Kidney (tissue), 13 donors: ENCODE measurements at regions not wholly inside any gene's neighbourhood (a gene's known extent, or its start where the extent isn't known, plus 50 kb on each side); places are given as distances from the start of the nearest gene placed in this dataset.
A peak's percentile ranks its signal among the peaks of the same experiment; 100 is the strongest.

Experiments used
- DNase-seq, 5 donors: peaks; one replicate each; pipeline ENCODE4 v3.0.0-alpha.2; 2013 to 2020
- FAIRE-seq: peaks from 2 replicates; lab custom pipeline; 2012; peaks lifted over from hg19 to GRCh38; lab: Jason Lieb, UNC
- H3K27ac ChIP-seq, 2 donors: one replicate each; pipeline ENCODE4 v1.7.0; 2013; ENCODE audit warnings: low read depth in 2 of 2, low read length in 2 of 2, inconsistent platforms in 1 of 2
- H3K27me3 ChIP-seq: one replicate; pipeline ENCODE4 v1.7.1; 2013; ENCODE audit warnings: low read length, inconsistent platforms; ENCODE audit not compliant: control insufficient read depth, insufficient read depth
- H3K36me3 ChIP-seq, 3 donors: one replicate each; pipeline versions ENCODE4 v1.7.0 to v1.7.1; 2013; ENCODE audit warnings: low read length in 3 of 3, control low read depth in 1 of 3, inconsistent platforms in 1 of 3; ENCODE audit not compliant: insufficient read depth in 3 of 3, control insufficient read depth in 2 of 3
- H3K4me1 ChIP-seq, 3 donors: one replicate each; pipeline versions ENCODE4 v1.7.0 to v1.7.1; 2013; ENCODE audit warnings: low read length in 3 of 3, inconsistent platforms in 1 of 3, low read depth in 1 of 3; ENCODE audit not compliant: control insufficient read depth in 2 of 3, insufficient read depth in 2 of 3
- H3K4me3 ChIP-seq, 3 donors: one replicate each; pipeline versions ENCODE4 v1.7.0 to v1.8.1; 2013; ENCODE audit warnings: low read length in 3 of 3, control low read depth in 1 of 3, inconsistent platforms in 1 of 3
- H3K9ac ChIP-seq, 3 donors: one replicate each; pipeline versions ENCODE4 v1.7.0 to v1.7.1; 2013; ENCODE audit warnings: low read length in 3 of 3, control low read depth in 1 of 3, inconsistent platforms in 1 of 3
- H3K9me3 ChIP-seq, 3 donors: one replicate each; pipeline versions ENCODE4 v1.7.0 to v1.7.1; 2013; ENCODE audit warnings: low read length in 3 of 3, control low read depth in 1 of 3, inconsistent platforms in 1 of 3; ENCODE audit not compliant: control insufficient read depth in 2 of 3, insufficient read depth in 1 of 3
- CTCF ChIP-seq: IDR thresholded peaks from 3 replicates; pipeline ENCODE4 v1.5.1; 2012; ENCODE audit warnings: mild to moderate bottlenecking, moderate library complexity, borderline replicate concordance; ENCODE audit not compliant: insufficient read depth; ENCODE audit errors: extremely low read depth
- intact Hi-C: fragments of 100-400 bp; cut with DNase I; formaldehyde crosslinking; loops from one replicate; pipeline ENCODE4 v1.11.1; 2022
- donor health status: control.
- donor health status: control.
- donor health status: control.
- donor health status: control.
- donor health status: control.
- donor health status: DM: yes; HTN: yes; CAD: no.
- donor health status: Normal renal cell carcinoma (clear cell type).

- Histone ChIP-seq H3K9me3 (no peaks in the 10 kb centered on the region), H3K4me3 (peak overlapping the region in 1 of 3 donors; percentile 67), H3K36me3 (peaks cover 0 to 2% (median 0%) of the 10 kb centered on the region in 3 donors), H3K27me3 (no peaks in the 10 kb centered on the region), H3K27ac (peak overlapping the region in 1 of 2 donors; percentile 29), H3K4me1 (peaks cover 4 to 41% (median 34%) of the 10 kb centered on the region in 3 donors), H3K9ac (peak overlapping the region in 1 of 3 donors; percentile 62)
- DNase-seq = no peak
- TF ChIP-seq CTCF = no peak
- intact Hi-C loops = no loop called here
- FAIRE-seq = no peak
These were observed 50.4 kb downstream of the RUSC2 start for GRCh38 chr9:35540315-35540714.

- H3K36me3 ChIP-seq = peaks cover 3 to 10% (median 10%) of the 10 kb centered on the region in 3 donors
- no peaks in the 10 kb centered on the region for H3K27me3 ChIP-seq
- DNase-seq (no peak), FAIRE-seq (no peak)
- H3K4me1 ChIP-seq = peaks cover 0 to 9% (median 8%) of the 10 kb centered on the region in 3 donors
- intact Hi-C loops = no loop called here
- TF ChIP-seq CTCF = no peak
- no peak overlapping the region for H3K9ac ChIP-seq
- no peak overlapping the region for H3K4me3 ChIP-seq
- no peaks in the 10 kb centered on the region for H3K9me3 ChIP-seq
- H3K27ac ChIP-seq = no peak overlapping the region
These were observed 56.9 kb downstream of the RUSC2 start for GRCh38 chr9:35546853-35547252.

GRCh38 chr9:35547889-35548418 is 57.1 kb upstream of the TESK1 start:
- no peak for TF ChIP-seq CTCF
- Histone ChIP-seq H3K9me3 (no peaks in the 10 kb centered on the region), H3K27ac (no peak overlapping the region), H3K9ac (no peak overlapping the region), H3K36me3 (peaks cover 3 to 10% (median 10%) of the 10 kb centered on the region in 3 donors), H3K4me1 (peaks cover 0 to 12% (median 10%) of the 10 kb centered on the region in 3 donors), H3K4me3 (no peak overlapping the region), H3K27me3 (no peaks in the 10 kb centered on the region)
- intact Hi-C loops = no loop called here
- peak in 1 of 5 donors; percentile 58 for DNase-seq
- FAIRE-seq = no peak

GRCh38 chr9:35548571-35548970 is 56.5 kb upstream of the TESK1 start:
- H3K27ac ChIP-seq = no peak overlapping the region
- no peaks in the 10 kb centered on the region for H3K27me3 ChIP-seq
- H3K36me3 ChIP-seq = peaks cover 3 to 10% (median 10%) of the 10 kb centered on the region in 3 donors
- TF ChIP-seq CTCF = no peak
- H3K9me3 ChIP-seq = no peaks in the 10 kb centered on the region
- H3K4me1 ChIP-seq = peaks cover 0 to 18% (median 16%) of the 10 kb centered on the region in 3 donors
- H3K4me3 ChIP-seq = no peak overlapping the region
- no peak overlapping the region for H3K9ac ChIP-seq
- FAIRE-seq (no peak), DNase-seq (no peak)
- intact Hi-C loops = no loop called here
